ENCODE measurements at regions not wholly inside any gene's neighbourhood (a gene's known extent, or its start where the extent isn't known, plus 50 kb on each side); places are given as distances from the start of the nearest gene placed in this dataset.

GRCh38 chr20:39214828-39215227 lies 252.7 kb downstream of the DHX35 start:
- Histone ChIP-seq H3K27me3 (replicated peaks in 2 of 5; ENCODE audit: control insufficient read depth in 4 of 5, insufficient read depth in 5 of 5, low read length in 4 of 5) (peaks cover 0 to 3% (median 0%) of the 10 kb centered on the region in 5 experiments), H3K36me3 (ENCODE audit: control insufficient read depth in 4 of 4, insufficient read depth in 4 of 4, low read length in 3 of 4) (no peaks in the 10 kb centered on the region), H3K4me1 (ENCODE audit: control extremely low read depth in 1 of 4, control insufficient read depth in 4 of 4, insufficient read depth in 4 of 4, low read length in 3 of 4) (no peaks in the 10 kb centered on the region), H3K4me3 (ENCODE audit: control insufficient read depth in 1 of 7, extremely low read depth in 1 of 7, insufficient read depth in 4 of 7, low read depth in 2 of 7, low read length in 6 of 7) (no peak overlapping the region), H3K9me3 (ENCODE audit: control extremely low read depth in 1 of 5, control insufficient read depth in 4 of 5, insufficient read depth in 2 of 5, low read depth in 1 of 5, low read length in 4 of 5) (no peaks in the 10 kb centered on the region), H3K27ac (ENCODE audit: insufficient read depth in 1 of 2, low read depth in 1 of 2, low read length in 2 of 2, poor library complexity in 1 of 2, severe bottlenecking in 2 of 2) (no peak overlapping the region)
- ChIA-PET CTCF (no interaction called here), POLR2A (no interaction called here)
- WGBS (ENCODE audit: insufficient coverage): 81% methylated on average over 2 of the region's 2 CpGs
- no peak for DNase-seq

DNA sequence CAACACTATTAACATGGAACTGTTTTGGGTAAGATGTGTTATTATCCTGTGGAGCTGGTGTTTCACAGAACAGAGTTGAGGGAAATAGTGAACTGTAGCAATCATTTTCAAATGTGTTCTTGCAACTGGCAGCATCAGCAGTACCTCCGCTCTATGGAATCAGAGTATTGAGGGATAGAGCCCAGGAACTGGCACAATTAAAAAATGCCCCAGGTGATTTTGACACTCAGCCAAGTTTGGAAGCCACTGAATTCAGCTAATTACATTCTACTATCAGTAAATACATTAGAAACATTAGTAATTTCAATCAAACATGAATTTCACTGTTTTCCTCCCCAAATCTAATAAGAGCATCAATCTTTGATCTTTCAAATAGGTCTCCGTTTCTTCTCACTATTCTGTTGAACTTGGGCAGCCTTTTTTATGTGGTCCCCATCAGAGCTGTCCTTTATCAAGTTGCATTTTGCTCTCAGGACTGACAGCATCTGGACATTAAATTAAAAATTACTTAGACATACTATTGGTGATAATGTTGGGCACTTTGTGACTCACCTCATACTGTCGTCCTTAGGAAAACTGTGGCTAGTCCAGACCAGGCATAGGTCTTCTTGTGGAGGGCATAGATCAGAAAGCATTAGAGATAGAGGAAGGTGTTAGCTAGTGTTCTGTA lies 251.5 kb downstream of the DHX35 start:
- no peak for DNase-seq
- Histone ChIP-seq H3K36me3 (ENCODE audit: control insufficient read depth in 4 of 4, insufficient read depth in 4 of 4, low read length in 3 of 4) (no peaks in the 10 kb centered on the region), H3K4me3 (ENCODE audit: control insufficient read depth in 1 of 7, extremely low read depth in 1 of 7, insufficient read depth in 4 of 7, low read depth in 2 of 7, low read length in 6 of 7) (no peak overlapping the region), H3K27ac (ENCODE audit: insufficient read depth in 1 of 2, low read depth in 1 of 2, low read length in 2 of 2, poor library complexity in 1 of 2, severe bottlenecking in 2 of 2) (no peak overlapping the region), H3K9me3 (ENCODE audit: control extremely low read depth in 1 of 5, control insufficient read depth in 4 of 5, insufficient read depth in 2 of 5, low read depth in 1 of 5, low read length in 4 of 5) (no peaks in the 10 kb centered on the region), H3K27me3 (replicated peaks in 2 of 5; ENCODE audit: control insufficient read depth in 4 of 5, insufficient read depth in 5 of 5, low read length in 4 of 5) (peaks cover 0 to 3% (median 0%) of the 10 kb centered on the region in 5 experiments), H3K4me1 (ENCODE audit: control extremely low read depth in 1 of 4, control insufficient read depth in 4 of 4, insufficient read depth in 4 of 4, low read length in 3 of 4) (no peaks in the 10 kb centered on the region)
- POLR2A ChIA-PET: no interaction called here
- CTCF ChIA-PET: no interaction called here
- WGBS (ENCODE audit: insufficient coverage): 100% methylated on average over 2 of the region's 3 CpGs

DNA sequence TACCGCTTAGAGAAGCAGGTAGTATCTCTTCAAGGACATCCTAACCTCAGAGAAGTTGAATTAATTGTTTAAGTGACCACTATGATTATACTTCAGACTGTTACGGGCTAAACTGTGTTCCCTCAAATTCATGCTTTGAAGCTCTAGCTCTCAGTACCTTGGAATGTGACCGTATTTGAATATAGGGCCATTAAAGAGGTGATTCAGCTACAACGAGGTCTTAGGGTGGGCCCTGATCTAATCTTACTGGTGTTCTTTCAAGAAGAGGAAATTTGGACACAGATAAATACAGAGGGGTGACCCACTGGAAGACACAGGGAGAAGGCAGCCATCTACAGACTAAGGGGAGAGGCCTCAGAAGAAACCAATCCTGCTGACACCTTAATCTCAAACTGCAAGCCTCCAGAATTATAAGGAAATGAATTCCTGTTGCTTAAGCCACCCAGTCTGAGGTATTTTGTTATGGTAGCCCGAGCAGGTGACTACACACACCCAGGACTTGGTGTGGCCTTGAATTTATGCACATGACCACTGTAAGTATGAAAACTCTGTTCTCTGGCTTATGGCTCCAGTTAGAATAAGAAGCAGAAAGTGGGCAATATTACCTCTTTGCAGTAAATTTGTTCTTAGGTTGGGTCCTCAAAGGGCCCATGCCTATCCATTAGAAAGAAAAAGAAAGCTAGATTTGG lies 249.1 kb downstream of the DHX35 start:
- no peaks in the 10 kb centered on the region for H3K4me1 ChIP-seq (ENCODE audit: control extremely low read depth in 1 of 4, control insufficient read depth in 4 of 4, insufficient read depth in 4 of 4, low read length in 3 of 4)
- no peak overlapping the region for H3K4me3 ChIP-seq (ENCODE audit: control insufficient read depth in 1 of 7, extremely low read depth in 1 of 7, insufficient read depth in 4 of 7, low read depth in 2 of 7, low read length in 6 of 7)
- H3K9me3 ChIP-seq (ENCODE audit: control extremely low read depth in 1 of 5, control insufficient read depth in 4 of 5, insufficient read depth in 2 of 5, low read depth in 1 of 5, low read length in 4 of 5): no peaks in the 10 kb centered on the region
- H3K27me3 ChIP-seq (replicated peaks in 2 of 5; ENCODE audit: control insufficient read depth in 4 of 5, insufficient read depth in 5 of 5, low read length in 4 of 5): peaks cover 0 to 1% (median 0%) of the 10 kb centered on the region in 5 experiments
- ChIA-PET POLR2A (no interaction called here), CTCF (no interaction called here)
- 94% methylated on average over 4 of the region's 5 CpGs for WGBS (ENCODE audit: insufficient coverage)
- no peak for DNase-seq
- H3K27ac ChIP-seq (ENCODE audit: insufficient read depth in 1 of 2, low read depth in 1 of 2, low read length in 2 of 2, poor library complexity in 1 of 2, severe bottlenecking in 2 of 2): no peak overlapping the region
- no peaks in the 10 kb centered on the region for H3K36me3 ChIP-seq (ENCODE audit: control insufficient read depth in 4 of 4, insufficient read depth in 4 of 4, low read length in 3 of 4)

- H3K27me3 ChIP-seq (replicated peaks in 2 of 5; ENCODE audit: control insufficient read depth in 4 of 5, insufficient read depth in 5 of 5, low read length in 4 of 5): no peaks in the 10 kb centered on the region
- H3K36me3 ChIP-seq (ENCODE audit: control insufficient read depth in 4 of 4, insufficient read depth in 4 of 4, low read length in 3 of 4): no peaks in the 10 kb centered on the region
- no peaks in the 10 kb centered on the region for H3K9me3 ChIP-seq (ENCODE audit: control extremely low read depth in 1 of 5, control insufficient read depth in 4 of 5, insufficient read depth in 2 of 5, low read depth in 1 of 5, low read length in 4 of 5)
- ChIA-PET CTCF (no interaction called here), POLR2A (no interaction called here)
- no peak for DNase-seq
- WGBS (ENCODE audit: insufficient coverage): 87% methylated on average over 9 of the region's 11 CpGs
- H3K4me1 ChIP-seq (ENCODE audit: control extremely low read depth in 1 of 4, control insufficient read depth in 4 of 4, insufficient read depth in 4 of 4, low read length in 3 of 4): no peaks in the 10 kb centered on the region
- no peak overlapping the region for H3K27ac ChIP-seq (ENCODE audit: insufficient read depth in 1 of 2, low read depth in 1 of 2, low read length in 2 of 2, poor library complexity in 1 of 2, severe bottlenecking in 2 of 2)
- no peak overlapping the region for H3K4me3 ChIP-seq (ENCODE audit: control insufficient read depth in 1 of 7, extremely low read depth in 1 of 7, insufficient read depth in 4 of 7, low read depth in 2 of 7, low read length in 6 of 7)
Measured at GRCh38 chr20:39210341-39211036, 248.3 kb downstream of the DHX35 start.

- no peak overlapping the region for H3K27ac ChIP-seq (ENCODE audit: insufficient read depth in 1 of 2, low read depth in 1 of 2, low read length in 2 of 2, poor library complexity in 1 of 2, severe bottlenecking in 2 of 2)
- 100% methylated on average over 3 of the region's 4 CpGs for WGBS (ENCODE audit: insufficient coverage)
- CTCF ChIA-PET: no interaction called here
- POLR2A ChIA-PET: no interaction called here
- no peaks in the 10 kb centered on the region for H3K4me1 ChIP-seq (ENCODE audit: control extremely low read depth in 1 of 4, control insufficient read depth in 4 of 4, insufficient read depth in 4 of 4, low read length in 3 of 4)
- H3K27me3 ChIP-seq (replicated peaks in 2 of 5; ENCODE audit: control insufficient read depth in 4 of 5, insufficient read depth in 5 of 5, low read length in 4 of 5): peaks cover 0 to 2% (median 0%) of the 10 kb centered on the region in 5 experiments
- no peak overlapping the region for H3K4me3 ChIP-seq (ENCODE audit: control insufficient read depth in 1 of 7, extremely low read depth in 1 of 7, insufficient read depth in 4 of 7, low read depth in 2 of 7, low read length in 6 of 7)
- no peak for DNase-seq
- H3K9me3 ChIP-seq (ENCODE audit: control extremely low read depth in 1 of 5, control insufficient read depth in 4 of 5, insufficient read depth in 2 of 5, low read depth in 1 of 5, low read length in 4 of 5): peaks cover 0 to 5% (median 0%) of the 10 kb centered on the region in 5 experiments
- H3K36me3 ChIP-seq (ENCODE audit: control insufficient read depth in 4 of 4, insufficient read depth in 4 of 4, low read length in 3 of 4): no peaks in the 10 kb centered on the region
Measured at GRCh38 chr20:39206899-39207564, 244.9 kb downstream of the DHX35 start.

GRCh38 chr20:39195582-39196021 lies 233.5 kb downstream of the DHX35 start:
- POLR2A ChIA-PET: no interaction called here

More at GRCh38 chr20:39195582-39196021, 233.5 kb downstream of the DHX35 start:
- Histone ChIP-seq H3K36me3 (ENCODE audit: control insufficient read depth in 4 of 4, insufficient read depth in 4 of 4, low read length in 3 of 4) (no peaks in the 10 kb centered on the region), H3K27ac (ENCODE audit: insufficient read depth in 1 of 2, low read depth in 1 of 2, low read length in 2 of 2, poor library complexity in 1 of 2, severe bottlenecking in 2 of 2) (no peak overlapping the region), H3K27me3 (replicated peaks in 2 of 5; ENCODE audit: control insufficient read depth in 4 of 5, insufficient read depth in 5 of 5, low read length in 4 of 5) (peaks cover 0 to 2% (median 0%) of the 10 kb centered on the region in 5 experiments), H3K4me3 (ENCODE audit: control insufficient read depth in 1 of 7, extremely low read depth in 1 of 7, insufficient read depth in 4 of 7, low read depth in 2 of 7, low read length in 6 of 7) (no peak overlapping the region), H3K4me1 (ENCODE audit: control extremely low read depth in 1 of 4, control insufficient read depth in 4 of 4, insufficient read depth in 4 of 4, low read length in 3 of 4) (no peaks in the 10 kb centered on the region), H3K9me3 (ENCODE audit: control extremely low read depth in 1 of 5, control insufficient read depth in 4 of 5, insufficient read depth in 2 of 5, low read depth in 1 of 5, low read length in 4 of 5) (peaks cover 0 to 5% (median 0%) of the 10 kb centered on the region in 5 experiments)
- CTCF ChIA-PET: no interaction called here
- 46% methylated on average over 4 of the region's 8 CpGs for WGBS (ENCODE audit: insufficient coverage)
- DNase-seq: peak; percentile 5 to 62 (median 50)

All from common myeloid progenitor, CD34-positive (primary cell).